ENCODE measurements at regions not wholly inside any gene's neighbourhood (a gene's known extent, or its start where the extent isn't known, plus 50 kb on each side); places are given as distances from the start of the nearest gene placed in this dataset.
"Not testable (repeated sequence)": the region's sequence is repeated elsewhere in the genome, so short reads cannot be mapped to it uniquely, and the experiment has no call there.

DNA sequence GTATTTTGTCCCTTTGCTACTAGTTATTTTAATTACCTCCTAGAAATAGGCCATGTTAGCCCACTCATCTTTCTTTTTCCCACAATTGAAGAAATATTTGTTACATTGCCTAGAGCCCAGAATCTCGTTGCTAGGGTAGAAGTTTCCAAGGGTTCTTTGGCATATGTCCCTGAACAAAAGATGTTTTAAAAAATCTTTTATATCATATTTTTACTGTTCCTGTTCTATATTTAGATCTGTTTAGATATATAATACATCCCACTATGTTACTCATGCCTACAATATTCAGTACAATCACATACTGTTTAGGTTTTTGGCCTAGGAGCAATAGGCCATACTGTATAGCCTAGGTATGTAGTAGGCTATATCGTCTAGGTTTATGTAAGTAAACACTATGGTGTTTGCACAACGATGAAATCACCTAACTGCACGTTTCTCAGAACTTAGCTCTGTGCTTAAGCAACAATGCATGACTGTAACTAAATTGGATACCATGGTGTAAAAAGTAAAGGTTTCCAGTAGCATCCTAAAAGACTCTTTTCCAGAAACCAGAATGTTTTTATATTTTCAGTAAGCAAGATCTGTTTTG is 236.0 kb upstream of the SLIT2 start:
- H3K27ac ChIP-seq = no peak overlapping the region
- peak; percentile 27 for DNase-seq (ENCODE audit: low read depth, low spot score)

DNA sequence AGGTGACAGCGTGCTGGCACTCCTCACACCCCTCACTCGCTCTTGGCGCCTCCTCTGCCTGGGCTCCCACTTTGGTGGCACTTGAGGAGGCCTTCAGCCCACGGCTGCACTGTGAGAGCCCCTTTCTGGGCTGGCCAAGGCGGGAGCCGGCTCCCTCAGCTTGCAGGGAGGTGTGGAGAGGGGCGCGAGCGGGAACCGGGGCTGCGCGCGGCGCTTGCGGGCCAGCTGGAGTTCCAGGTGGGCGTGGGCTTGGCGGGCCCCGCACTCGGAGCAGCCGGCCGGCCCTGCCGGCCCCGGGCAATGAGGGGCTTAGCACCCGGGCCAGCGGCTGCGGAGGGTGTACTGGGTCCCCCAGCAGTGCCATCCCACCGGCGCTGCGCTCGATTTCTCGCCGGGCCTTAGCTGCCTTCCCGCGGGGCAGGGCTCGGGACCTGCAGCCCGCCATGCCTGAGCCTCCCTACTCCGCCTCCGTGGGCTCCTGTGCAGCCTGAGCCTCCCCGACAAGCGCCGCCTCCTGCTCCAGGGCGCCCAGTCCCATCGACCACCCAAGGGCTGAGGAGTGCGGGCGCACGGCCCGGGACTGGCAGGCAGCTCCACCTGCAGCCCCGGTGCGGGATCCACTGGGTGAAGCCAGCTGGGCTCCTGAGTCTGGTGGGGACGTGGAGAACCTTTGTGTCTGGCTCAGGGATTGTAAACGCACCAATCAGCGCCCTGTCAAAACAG is 247.7 kb upstream of the SLIT2 start:
- not testable (repeated sequence) for DNase-seq (ENCODE audit: low read depth, low spot score); H3K27ac ChIP-seq

DNA sequence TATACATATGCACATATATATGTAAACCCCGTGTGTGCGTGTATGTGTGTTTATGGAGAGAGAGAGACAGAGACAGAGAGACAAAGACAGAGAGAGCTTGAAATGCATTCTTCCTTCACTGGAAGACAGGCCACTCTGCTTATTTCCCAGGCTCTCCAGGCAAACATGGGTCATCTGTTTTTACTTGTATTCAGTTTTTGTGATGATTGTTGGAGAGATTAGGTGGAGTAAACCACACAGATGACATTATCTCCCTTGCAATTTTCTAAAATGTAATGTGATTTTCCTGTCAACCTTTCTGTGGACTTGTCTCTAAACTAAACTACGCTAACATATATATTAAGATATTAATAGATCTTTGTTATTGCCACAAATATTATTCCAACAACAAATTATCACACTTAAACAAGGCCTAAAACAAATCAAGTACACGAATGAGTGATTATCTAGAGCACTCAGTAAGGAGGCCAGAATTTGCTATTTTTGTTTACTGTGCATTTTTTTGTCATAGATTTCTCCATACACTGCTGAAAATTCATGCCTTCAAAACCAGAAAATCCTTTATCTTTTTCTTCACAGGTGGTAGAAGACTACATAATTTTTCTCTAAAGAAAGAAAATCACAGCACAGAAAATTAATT is 251.8 kb upstream of the SLIT2 start:
- no peak for DNase-seq (ENCODE audit: low read depth, low spot score)
- H3K27ac ChIP-seq = no peak overlapping the region

DNA sequence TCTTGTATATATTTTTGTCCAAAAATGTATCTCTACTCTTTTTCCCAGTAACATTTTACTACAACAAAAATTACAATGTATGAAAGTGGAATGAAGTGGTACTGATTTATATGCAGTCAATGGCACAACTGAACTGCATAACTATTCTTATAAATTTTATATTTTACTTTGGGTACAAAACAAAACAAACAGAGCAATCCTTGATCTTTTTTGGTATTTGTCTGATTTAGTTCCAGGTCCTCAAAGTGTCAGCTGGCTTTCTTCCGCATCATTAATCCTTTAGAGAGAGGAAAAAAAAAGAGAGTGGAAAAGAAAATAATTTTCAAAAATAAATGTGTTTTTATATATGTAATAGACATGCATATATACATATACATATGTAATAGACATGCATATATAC is 252.4 kb upstream of the SLIT2 start:
- DNase-seq (ENCODE audit: low read depth, low spot score) = no peak
- no peak overlapping the region for H3K27ac ChIP-seq

DNA sequence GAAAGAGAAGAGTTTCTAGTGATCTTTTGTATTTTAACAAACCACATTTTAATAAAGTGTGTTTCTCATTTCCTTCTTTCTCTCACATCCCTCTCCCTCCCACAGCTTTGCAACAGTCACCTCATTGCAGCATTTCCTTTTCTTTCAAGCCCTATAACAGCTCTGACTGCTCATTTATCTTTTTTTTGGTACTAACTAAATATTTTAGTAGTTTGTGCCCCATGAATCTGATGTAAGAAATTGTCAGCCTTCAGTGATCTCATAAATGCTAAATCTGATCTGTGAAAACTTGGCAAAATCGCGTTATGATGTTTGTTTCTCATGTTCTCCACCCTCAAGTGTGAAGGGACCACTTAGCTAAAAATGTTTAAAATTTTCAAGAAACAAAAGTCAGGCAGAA is 258.5 kb upstream of the SLIT2 start:
- no peak overlapping the region for H3K27ac ChIP-seq
- no peak for DNase-seq (ENCODE audit: low read depth, low spot score)

DNA sequence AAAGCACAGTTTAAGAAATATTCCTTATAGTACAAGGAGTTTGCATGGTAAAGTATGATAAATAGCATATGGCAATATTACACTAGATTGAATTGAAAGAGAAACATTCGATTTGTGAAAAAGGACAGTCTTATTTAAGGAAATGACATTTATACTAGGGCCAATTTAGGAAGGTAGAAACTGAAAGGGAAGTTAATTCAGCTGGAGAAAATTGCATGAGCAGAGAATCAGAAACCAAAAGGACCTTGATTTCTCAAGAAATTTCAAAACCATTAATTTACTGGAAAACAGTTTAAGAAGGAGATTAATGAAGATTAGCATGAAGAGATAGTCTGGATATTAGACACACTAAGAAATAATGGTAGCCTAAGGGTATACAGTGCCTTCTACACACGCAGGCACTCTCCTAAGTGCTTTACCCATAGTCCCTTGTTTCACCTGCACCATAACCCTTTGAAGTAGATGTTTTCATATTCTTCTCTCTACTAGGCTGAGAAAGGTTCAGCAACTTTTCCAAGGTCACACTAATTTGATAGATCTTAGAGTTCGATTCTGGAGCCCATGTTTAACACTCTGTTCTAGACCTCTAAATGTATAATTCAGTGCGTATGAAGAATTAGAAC is 259.1 kb upstream of the SLIT2 start:
- H3K27ac ChIP-seq = no peak overlapping the region
- DNase-seq (ENCODE audit: low read depth, low spot score) = no peak

DNA sequence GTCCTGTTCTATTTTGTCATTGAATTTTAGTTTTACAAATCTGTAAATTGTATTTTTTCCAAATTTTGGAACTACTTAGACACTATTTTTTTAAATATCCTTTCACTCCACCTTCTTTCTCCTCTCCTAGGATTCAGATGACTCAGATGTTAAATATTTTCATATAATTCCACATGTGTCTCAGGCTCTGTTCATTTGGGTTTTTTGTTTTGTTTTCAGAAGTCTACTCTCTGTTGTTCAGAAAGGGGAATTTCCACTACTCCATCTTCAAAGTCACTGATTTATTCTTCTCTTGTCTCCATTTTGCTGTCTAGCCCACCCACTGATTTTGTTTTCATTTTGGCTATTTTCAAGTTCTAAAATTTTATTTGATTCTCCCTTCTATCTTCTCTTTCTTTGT is 264.0 kb upstream of the SLIT2 start:
- DNase-seq (ENCODE audit: low read depth, low spot score) = no peak
- no peak overlapping the region for H3K27ac ChIP-seq

DNA sequence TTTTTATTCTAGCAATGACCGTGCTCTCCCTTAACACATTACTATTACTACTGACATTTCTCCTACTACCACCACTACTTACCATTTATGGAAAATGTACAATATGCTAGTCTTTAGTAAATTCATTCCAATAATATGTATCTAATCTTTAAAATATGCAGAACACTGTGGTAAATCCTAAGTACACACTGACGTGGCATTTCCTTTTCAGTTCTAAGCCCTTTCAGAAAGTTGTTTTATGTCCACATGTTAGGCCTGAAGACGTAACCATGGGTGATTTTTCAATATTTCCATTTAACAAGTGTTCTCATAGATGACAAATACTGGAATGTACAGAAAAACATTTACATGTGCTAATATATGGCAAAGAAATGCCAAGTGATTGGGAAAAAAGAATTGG is 268.6 kb upstream of the SLIT2 start:
- peak overlapping the region; percentile 40 for H3K27ac ChIP-seq
- DNase-seq (ENCODE audit: low read depth, low spot score) = peak; percentile 51

DNA sequence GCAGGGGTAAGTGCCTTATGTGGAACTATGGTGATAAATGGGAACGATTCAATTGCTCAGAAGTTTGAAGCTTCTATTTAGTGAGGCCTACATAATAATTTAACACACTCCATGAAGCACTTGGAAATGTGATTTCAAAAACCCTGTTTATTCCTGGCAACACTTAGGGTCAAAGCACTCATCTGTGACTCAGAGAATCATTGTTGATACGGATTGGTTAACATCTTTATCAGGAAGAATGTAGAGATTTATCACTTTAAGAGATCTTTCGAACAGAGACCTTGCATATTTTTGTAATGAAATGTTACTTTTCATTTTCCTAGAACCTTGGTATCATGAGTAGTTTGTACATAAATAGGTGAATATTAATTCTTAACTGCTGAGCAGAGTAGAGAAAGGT is 269.1 kb upstream of the SLIT2 start:
- peak overlapping the region; percentile 40 for H3K27ac ChIP-seq
- DNase-seq (ENCODE audit: low read depth, low spot score) = no peak

DNA sequence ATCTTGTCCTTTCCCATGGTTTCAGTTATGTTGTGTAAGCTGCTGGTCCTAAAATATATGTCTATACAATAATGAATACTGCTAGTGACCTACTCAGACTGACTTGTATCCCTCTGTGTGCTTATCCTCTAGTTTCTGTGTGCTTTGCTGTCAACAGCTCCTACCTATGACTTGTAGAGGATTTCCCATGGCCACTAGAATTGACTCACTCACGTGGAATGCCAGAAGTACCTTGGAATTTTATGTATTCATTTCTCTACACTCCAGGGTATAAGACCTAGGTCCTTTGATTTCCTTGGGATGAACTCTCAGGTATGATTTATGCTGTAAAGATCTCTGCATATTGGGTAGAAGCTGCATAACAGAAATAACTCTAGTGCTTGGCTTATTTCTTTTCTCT is 279.9 kb upstream of the SLIT2 start:
- H3K27ac ChIP-seq = no peak overlapping the region
- peak; percentile 24 for DNase-seq (ENCODE audit: low read depth, low spot score)

DNA sequence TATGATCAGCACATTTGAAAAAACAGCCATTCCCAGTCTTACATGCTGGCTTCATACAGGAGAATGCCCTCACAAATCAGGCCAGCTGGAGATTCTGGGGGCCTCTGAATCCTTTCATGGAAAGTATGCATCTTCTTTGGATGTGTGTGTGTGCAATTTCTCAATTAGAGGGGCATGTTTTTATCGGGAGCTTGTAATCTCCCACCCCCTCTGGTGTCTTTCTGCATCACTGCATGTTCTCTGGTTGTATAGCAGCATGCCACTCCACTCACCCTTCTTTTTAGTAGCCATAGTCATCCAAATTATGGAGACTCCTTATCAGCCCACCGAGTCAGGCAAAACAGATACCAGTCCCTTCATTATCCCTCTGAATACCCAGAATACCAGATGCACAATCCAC is 282.2 kb upstream of the SLIT2 start:
- no peak overlapping the region for H3K27ac ChIP-seq

DNA sequence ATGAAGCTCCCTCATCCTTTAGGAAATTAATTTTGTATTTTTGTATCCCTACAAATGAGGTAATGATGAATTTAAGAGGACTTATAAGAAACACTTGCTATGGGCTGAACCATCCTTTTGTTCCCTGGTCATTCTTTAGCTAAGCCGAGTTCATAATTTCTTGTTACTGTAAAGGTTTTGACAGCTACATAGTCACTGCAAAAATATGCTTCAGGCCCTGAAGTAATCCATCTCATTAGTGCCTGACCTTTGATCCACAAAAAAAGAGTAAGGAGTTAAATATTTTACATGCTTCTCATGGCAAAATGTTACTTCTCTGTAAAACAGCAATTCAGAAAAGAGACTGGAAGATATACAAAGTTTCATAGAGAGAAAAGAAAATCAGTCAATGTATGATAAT is 290.6 kb upstream of the SLIT2 start:
- DNase-seq (ENCODE audit: low read depth, low spot score) = no peak
- no peak overlapping the region for H3K27ac ChIP-seq

More for the DNA sequence above, 282.2 kb upstream of the SLIT2 start:
- no peak for DNase-seq (ENCODE audit: low read depth, low spot score)

DNA sequence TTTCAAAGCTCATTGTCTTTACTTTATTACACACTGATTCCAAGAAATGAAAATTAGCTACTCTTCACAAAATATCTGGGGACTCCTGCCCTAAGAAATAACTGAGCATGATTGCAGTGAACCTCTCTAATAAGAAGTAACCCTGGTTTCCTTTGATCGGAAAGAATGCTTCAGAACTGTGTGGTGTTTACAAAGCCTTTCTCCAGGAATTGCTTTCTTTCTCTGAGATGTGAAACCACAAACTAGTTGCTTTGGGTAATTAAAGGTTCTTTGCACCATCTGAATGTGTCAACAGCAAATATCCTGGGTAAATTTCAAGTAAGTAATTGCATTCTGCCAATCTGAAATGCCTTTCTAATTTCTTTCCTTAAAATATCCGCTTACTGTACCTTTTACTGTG is 292.9 kb upstream of the SLIT2 start:
- no peak overlapping the region for H3K27ac ChIP-seq
- no peak for DNase-seq (ENCODE audit: low read depth, low spot score)

DNA sequence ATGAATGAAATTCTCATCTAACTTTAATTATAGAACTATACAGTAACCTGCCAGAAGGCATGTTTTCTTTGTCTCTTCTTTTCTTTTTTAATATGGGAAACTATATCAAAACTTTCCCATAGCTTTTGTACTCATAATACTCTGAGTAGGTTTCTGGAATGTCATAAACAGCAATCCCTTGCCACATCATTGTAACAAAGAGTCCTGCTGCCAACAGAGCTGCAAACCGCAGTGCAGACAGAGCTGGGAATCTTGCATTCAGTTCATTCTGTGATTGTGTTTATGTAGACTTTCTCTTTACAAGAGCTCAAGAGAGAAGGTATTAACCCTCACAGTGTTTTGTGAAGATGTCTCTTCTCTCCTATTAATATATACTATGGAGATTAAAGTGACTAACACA is 304.4 kb upstream of the SLIT2 start:
- DNase-seq (ENCODE audit: low read depth, low spot score) = no peak
- no peak overlapping the region for H3K27ac ChIP-seq

DNA sequence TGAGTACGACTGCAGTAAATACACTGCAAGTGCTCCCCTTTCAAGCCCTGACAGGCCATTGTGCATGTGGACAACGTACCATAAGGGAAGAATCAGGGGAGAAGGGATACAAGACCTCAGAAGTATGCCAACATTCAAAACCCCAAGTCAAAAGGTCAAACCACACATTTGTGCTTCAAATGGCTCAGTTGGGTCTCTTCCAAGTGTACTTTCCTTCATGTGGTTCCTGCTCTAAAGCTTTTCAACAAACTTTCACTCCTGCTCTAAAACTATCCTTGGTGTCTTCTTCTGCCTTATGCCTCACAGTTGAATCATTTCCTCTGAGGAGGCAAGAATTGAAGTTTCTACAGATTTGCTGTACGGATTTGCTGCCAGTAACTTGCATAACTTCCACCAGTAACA is 305.7 kb upstream of the SLIT2 start:
- DNase-seq (ENCODE audit: low read depth, low spot score) = peak; percentile 91
- peak overlapping the region; percentile 40 for H3K27ac ChIP-seq

DNA sequence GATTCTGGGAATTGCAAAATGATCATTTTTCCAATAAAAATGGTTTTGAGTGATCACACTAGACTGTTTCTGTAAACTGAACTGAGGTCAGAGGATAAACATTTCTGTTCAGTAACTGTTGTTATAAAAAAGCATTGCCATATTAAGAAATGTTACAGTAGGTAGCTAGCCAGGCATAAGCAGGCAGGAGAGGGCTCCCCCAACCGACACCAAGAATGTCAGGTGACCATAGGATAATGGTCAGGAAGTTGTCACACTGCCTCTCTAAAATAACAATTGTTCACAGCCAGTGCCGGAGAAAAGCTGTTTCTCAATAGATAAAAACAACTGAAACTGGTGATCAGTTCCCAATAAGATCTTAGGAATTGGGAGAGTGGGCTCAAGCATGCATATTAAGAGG is 306.2 kb upstream of the SLIT2 start:
- peak overlapping the region; percentile 40 for H3K27ac ChIP-seq

DNA sequence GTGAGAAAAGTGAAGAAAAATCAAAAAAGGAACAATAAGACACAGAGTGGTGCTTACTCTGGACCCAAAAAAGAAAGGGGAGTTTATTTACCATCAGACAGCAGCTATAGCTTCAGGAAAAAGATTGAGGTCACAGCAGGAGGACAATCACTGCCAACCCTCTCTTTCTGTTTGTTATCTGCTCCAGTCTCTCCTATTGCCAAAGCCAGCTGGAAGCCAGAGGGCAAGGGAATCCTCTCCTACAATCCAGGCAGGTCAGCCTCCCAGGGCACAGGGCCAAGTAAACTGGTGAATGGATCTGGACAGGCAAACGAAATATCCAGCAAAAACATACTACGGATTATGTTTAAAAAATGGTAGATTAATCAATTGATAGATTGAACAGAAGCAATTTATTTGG is 306.9 kb upstream of the SLIT2 start:
- H3K27ac ChIP-seq = no peak overlapping the region
- DNase-seq (ENCODE audit: low read depth, low spot score) = no peak

More for the DNA sequence above, 306.2 kb upstream of the SLIT2 start:
- DNase-seq (ENCODE audit: low read depth, low spot score) = no peak

DNA sequence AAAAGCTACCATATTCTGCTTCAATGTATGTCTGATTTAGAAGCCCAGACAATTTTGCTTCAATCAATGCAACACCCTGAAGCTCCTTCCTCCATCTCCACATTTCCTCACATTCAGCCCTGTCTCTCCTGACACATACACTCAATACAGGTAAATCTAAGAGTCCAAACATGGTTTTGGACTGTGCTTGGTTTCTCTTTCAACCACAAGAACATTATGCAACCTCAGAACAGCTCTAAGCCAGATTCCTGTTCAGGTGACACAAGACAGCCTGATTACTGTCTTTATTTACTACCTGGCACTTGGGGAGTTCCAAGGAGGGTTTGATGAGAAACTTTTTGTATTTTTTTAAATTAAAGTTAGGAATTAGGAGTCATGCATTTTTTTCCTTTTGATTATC is 307.5 kb upstream of the SLIT2 start:
- no peak overlapping the region for H3K27ac ChIP-seq
- DNase-seq (ENCODE audit: low read depth, low spot score) = peak; percentile 60

DNA sequence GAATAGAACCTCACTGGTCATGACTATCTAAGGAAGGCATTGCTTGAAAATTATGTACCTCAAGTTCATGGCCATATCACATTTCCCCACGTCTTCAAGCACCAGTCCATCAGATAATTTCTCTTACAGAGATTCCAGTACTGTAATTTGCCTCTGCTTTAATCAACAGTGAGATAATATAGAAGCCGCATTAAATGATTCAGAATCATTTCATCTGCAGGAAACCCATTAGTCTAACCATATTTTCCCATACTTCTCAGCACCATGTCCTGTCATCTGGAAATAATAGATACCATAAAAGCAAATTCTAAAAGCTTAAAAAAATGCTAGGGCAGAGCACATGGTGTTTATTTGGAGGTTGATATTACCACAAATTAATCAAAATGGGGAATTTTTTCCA is 310.3 kb upstream of the SLIT2 start:
- DNase-seq (ENCODE audit: low read depth, low spot score) = no peak
- no peak overlapping the region for H3K27ac ChIP-seq

DNA sequence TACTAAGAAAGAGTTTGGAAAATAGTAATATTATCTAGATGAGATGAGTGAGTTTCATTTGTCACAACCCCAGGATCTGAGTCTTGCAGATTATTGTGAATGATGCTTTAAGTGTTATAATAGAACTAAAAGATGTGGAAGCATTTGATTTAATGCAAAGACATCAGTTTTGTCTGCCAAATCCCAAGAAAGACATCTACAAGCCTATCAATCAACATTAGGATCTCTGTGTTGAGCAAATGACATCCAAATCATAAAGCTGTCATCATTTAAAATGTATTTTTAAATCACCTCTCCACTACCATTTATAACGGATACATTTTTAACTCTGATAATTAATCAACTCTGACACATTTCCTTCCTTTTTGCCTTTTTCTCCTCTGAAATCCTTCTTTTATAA is 310.8 kb upstream of the SLIT2 start:
- no peak for DNase-seq (ENCODE audit: low read depth, low spot score)
- no peak overlapping the region for H3K27ac ChIP-seq

DNA sequence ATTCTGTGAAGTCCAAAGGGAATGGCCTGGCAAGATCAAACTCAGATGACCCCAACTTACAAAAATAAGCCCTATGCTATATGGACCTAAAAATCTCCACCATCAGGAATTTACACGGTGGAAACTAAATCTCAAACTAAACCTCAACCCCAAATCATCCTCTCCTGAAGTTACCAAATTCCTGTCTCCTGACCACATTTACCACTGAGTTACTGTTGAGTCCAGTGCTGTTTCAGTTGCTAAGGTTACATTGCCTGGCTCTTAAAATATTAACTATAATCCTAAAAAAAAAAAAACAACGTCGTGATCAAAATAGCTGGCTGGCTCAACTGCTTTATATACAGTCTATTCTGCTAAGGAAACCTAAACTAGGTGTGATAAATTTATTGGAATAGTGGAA is 315.2 kb upstream of the SLIT2 start:
- no peak for DNase-seq (ENCODE audit: low read depth, low spot score)
- no peak overlapping the region for H3K27ac ChIP-seq

Measured in epithelial cell of prostate (primary cell).